IgD-negative memory B cell (primary cell): ENCODE measurements at regions not wholly inside any gene's neighbourhood (a gene's known extent, or its start where the extent isn't known, plus 50 kb on each side); places are given as distances from the start of the nearest gene placed in this dataset.
A peak's percentile ranks its signal among the peaks of the same experiment; 100 is the strongest.
"Not testable (repeated sequence)": the region's sequence is repeated elsewhere in the genome, so short reads cannot be mapped to it uniquely, and the experiment has no call there.

ENCODE experiments used
- H3K27ac Mint-ChIP-seq, 3 donors: one replicate each; pipeline ENCODE4 v1.8.0; 2020 to 2022; ENCODE audit warnings: mild to moderate bottlenecking in 3 of 3, mixed read lengths in 3 of 3, moderate library complexity in 1 of 3
- H3K27me3 Mint-ChIP-seq: one replicate; pipeline ENCODE4 v1.8.0; 2021; ENCODE audit warnings: mixed read lengths
- H3K36me3 Mint-ChIP-seq: one replicate; pipeline ENCODE4 v1.8.0; 2020; ENCODE audit warnings: mild to moderate bottlenecking, mixed read lengths
- H3K4me1 Mint-ChIP-seq, 3 donors: one replicate each; pipeline ENCODE4 v1.8.0; 2020 to 2022; ENCODE audit warnings: mixed read lengths in 3 of 3, mild to moderate bottlenecking in 1 of 3
- H3K4me3 Mint-ChIP-seq, 4 donors: one replicate each; pipeline ENCODE4 v1.8.0; 2020 to 2022; ENCODE audit warnings: mild to moderate bottlenecking in 4 of 4, mixed read lengths in 4 of 4, moderate library complexity in 3 of 4
- H3K9me3 Mint-ChIP-seq, 3 donors: one replicate each; pipeline ENCODE4 v1.8.0; 2020 to 2021; ENCODE audit warnings: mixed read lengths in 3 of 3, mild to moderate bottlenecking in 1 of 3

GRCh38 chr10:28479927-28480627 lies 52.8 kb upstream of the WAC start:
- H3K4me3 Mint-ChIP-seq = peak overlapping the region in 1 of 4 donors; percentile 30
- no peak overlapping the region for H3K27ac Mint-ChIP-seq
- H3K9me3 Mint-ChIP-seq = peaks cover 0 to 6% (median 5%) of the 10 kb centered on the region in 3 donors
- H3K27me3 Mint-ChIP-seq = peaks cover 4% of the 10 kb centered on the region
- H3K36me3 Mint-ChIP-seq = no peaks in the 10 kb centered on the region
- no peaks in the 10 kb centered on the region for H3K4me1 Mint-ChIP-seq

- Mint-ChIP-seq H3K4me3 (no peak overlapping the region), H3K27ac (no peak overlapping the region), H3K36me3 (no peaks in the 10 kb centered on the region), H3K9me3 (peaks cover 0 to 6% (median 5%) of the 10 kb centered on the region in 3 donors), H3K4me1 (no peaks in the 10 kb centered on the region), H3K27me3 (peaks cover 4% of the 10 kb centered on the region)
These were observed 52.3 kb upstream of the WAC start for GRCh38 chr10:28480628-28480965.

GRCh38 chr10:28481346-28481745 lies 51.6 kb upstream of the WAC start:
- not testable (repeated sequence) for H3K4me1 Mint-ChIP-seq, H3K27me3 Mint-ChIP-seq, H3K4me3 Mint-ChIP-seq, H3K9me3 Mint-ChIP-seq, H3K27ac Mint-ChIP-seq, H3K36me3 Mint-ChIP-seq

GRCh38 chr10:28481968-28482367 lies 51.0 kb upstream of the WAC start:
- Mint-ChIP-seq H3K4me1 (no peaks in the 10 kb centered on the region), H3K27ac (no peak overlapping the region), H3K36me3 (no peaks in the 10 kb centered on the region), H3K4me3 (no peak overlapping the region), H3K27me3 (peaks cover 5% of the 10 kb centered on the region), H3K9me3 (peaks cover 0 to 7% (median 5%) of the 10 kb centered on the region in 3 donors)
